ENCODE measurements at regions not wholly inside any gene's neighbourhood (a gene's known extent, or its start where the extent isn't known, plus 50 kb on each side); places are given as distances from the start of the nearest gene placed in this dataset.

- TF ChIP-seq RELB (IDR thresholded peaks at IDR 0.05; ENCODE audit: low read depth) (no peak), ZNF384 (IDR thresholded peaks at IDR 0.05; ENCODE audit: borderline replicate concordance, low read depth, low read length) (no peak), CHD2 (IDR thresholded peaks at IDR 0.05; ENCODE audit: borderline replicate concordance, low read depth, low read length) (no peak), RBBP5 (conservative IDR thresholded peaks at IDR 0.05) (no peak), HCFC1 (IDR thresholded peaks at IDR 0.05; ENCODE audit: low read length) (no peak), RCOR1 (conservative IDR thresholded peaks at IDR 0.05; ENCODE audit: low read depth, low read length) (no peak), MXI1 (IDR thresholded peaks at IDR 0.05; ENCODE audit: low read depth, low read length) (no peak), ZSCAN29 (IDR thresholded peaks at IDR 0.05) (no peak), SMAD5 (IDR thresholded peaks at IDR 0.05; ENCODE audit: low read depth) (no peak)
Measured at GRCh38 chr1:243923292-243924171, 73.5 kb upstream of the AKT3 start (continued).

GRCh38 chr1:243921111-243921510 lies 71.1 kb upstream of the AKT3 start:
- ATAC-seq (no peak), FAIRE-seq (no peak), DNase-seq (ENCODE audit: low read depth, low spot score) (no peak)
- no peak overlapping the region for H3K9ac ChIP-seq (ENCODE audit: control insufficient read depth, insufficient read depth, low read length)
- peaks cover 3 to 10% of the 10 kb centered on the region in 2 experiments; a peak in 2 of 4 replicates for H3K27me3 ChIP-seq (replicated peaks in 1 of 2; ENCODE audit: control insufficient read depth in 2 of 2, insufficient read depth in 2 of 2, low read length in 1 of 2)
- H3K27ac ChIP-seq (ENCODE audit: control insufficient read depth, insufficient read depth), result no peak overlapping the region
- H3K9me3 ChIP-seq (replicated peaks; ENCODE audit: control insufficient read depth, insufficient read depth, low read length), result no peaks in the 10 kb centered on the region
- no peaks in the 10 kb centered on the region for H3K79me2 ChIP-seq (ENCODE audit: control insufficient read depth, insufficient read depth, low read length)
- in situ Hi-C loops (cut with MboI), result no loop called here
- CTCF ChIA-PET, result no interaction called here
- RAD21 ChIA-PET (ENCODE audit: unreplicated experiment), result interaction anchor here (0.5 kb wide), 1 partner anchor 12 kb away, joined by 3 read pairs; no protein-coding TSS in a partner anchor
- no peak overlapping the region for H3K4me3 ChIP-seq
- SMC1A ChIA-PET (ENCODE audit: uncharacterized antibody, unreplicated experiment), result interaction anchor here (0.5 kb wide), 1 partner anchor 655 kb away, joined by 6 read pairs; no protein-coding TSS in a partner anchor
- TF ChIP-seq CEBPZ (IDR thresholded peaks at IDR 0.05; ENCODE audit: low read depth, low read length) (no peak), RCOR1 (conservative IDR thresholded peaks at IDR 0.05; ENCODE audit: low read depth, low read length) (no peak), KDM1A (IDR thresholded peaks at IDR 0.05; ENCODE audit: borderline replicate concordance) (no peak), ZNF207 (IDR thresholded peaks at IDR 0.05; ENCODE audit: borderline replicate concordance) (no peak), POLR2A (IDR thresholded peaks at IDR 0.05; ENCODE audit: low read depth, low read length) (no peak), NFYB (IDR thresholded peaks at IDR 0.05; ENCODE audit: insufficient read depth, low read depth, low read length) (0 out of 2 replicates have a peak, but pooled peaks have one; percentile 11), ETV6 (conservative IDR thresholded peaks at IDR 0.05 in 1 of 2, IDR thresholded peaks at IDR 0.05 in 1 of 2; ENCODE audit: borderline replicate concordance in 1 of 2, low read depth in 1 of 2) (no peak)
- H2AFZ ChIP-seq (ENCODE audit: control insufficient read depth, low read depth, low read length), result no peak overlapping the region
- intact Hi-C loops (cut with micrococcal nuclease; ENCODE audit: unreplicated experiment), result no loop called here
- no peaks in the 10 kb centered on the region for H4K20me1 ChIP-seq (ENCODE audit: control insufficient read depth, insufficient read depth)
- POLR2A ChIA-PET, result no interaction called here
- 4% methylated on average over 1 of the region's 1 CpG for WGBS (ENCODE audit: insufficient coverage, insufficient replicate concordance, low lambda C conversion rate, missing lambda C conversion rate)
- no TSS peak for BruUV-seq (replicated peaks)
- H3K4me2 ChIP-seq (ENCODE audit: control insufficient read depth, insufficient read depth), result no peak overlapping the region
- H3K36me3 ChIP-seq (ENCODE audit: control insufficient read depth in 2 of 2, insufficient read depth in 2 of 2, low read length in 1 of 2), result no peaks in the 10 kb centered on the region
- H3K4me1 ChIP-seq (ENCODE audit: control insufficient read depth, insufficient read depth, low read length), result no peaks in the 10 kb centered on the region
